Endothelial cell of umbilical vein (primary cell): ENCODE measurements at regions not wholly inside any gene's neighbourhood (a gene's known extent, or its start where the extent isn't known, plus 50 kb on each side); places are given as distances from the start of the nearest gene placed in this dataset.

Experiments
- BruUV-seq: library from RNA; stranded (reverse); fragments of 400-500 nt; replicated peaks from 2 replicates; lab custom pipeline; 2021; lab: Mats Ljungman, UMichigan
- CTCF ChIA-PET: fragments of 300-600, 350-600 bp; sonication (Branson Sonifier 250); formaldehyde crosslinking; loops from one replicate; lab custom pipeline; 2021; ENCODE audit warnings: antibody characterized with exemption, inconsistent platforms; lab: Charles Lee
- POLR2A ChIA-PET: fragments of 300-600, 350-600 bp; sonication (Branson Sonifier 250); formaldehyde crosslinking; loops from one replicate; lab custom pipeline; 2021; ENCODE audit warnings: antibody characterized with exemption, inconsistent platforms; lab: Charles Lee
- DNase-seq: peaks from one replicate; pipeline ENCODE4 v3.0.0-alpha.2; 2011; ENCODE audit warnings: low read depth, low spot score
- FAIRE-seq: peaks from 2 replicates; lab custom pipeline; 2011; peaks lifted over from hg19 to GRCh38; lab: Jason Lieb, UNC
- H2AFZ ChIP-seq: 2 replicates; pipeline ENCODE4 v1.6.0; 2012; ENCODE audit warnings: low read depth, low read length, control low read depth, inconsistent platforms
- H3K27ac ChIP-seq: 2 replicates; pipeline ENCODE4 v1.5.1; 2011; ENCODE audit warnings: low read depth, mild to moderate bottlenecking, control low read depth, low read length, moderate library complexity; ENCODE audit not compliant: insufficient read depth
- H3K27me3 ChIP-seq, 2 experiments: 2 replicates each; pipeline versions ENCODE4 v1.6.0 to v1.6.1; 2011; ENCODE audit warnings: low read length in 2 of 2, mixed read lengths in 1 of 2; ENCODE audit not compliant: control insufficient read depth in 2 of 2, insufficient read depth in 2 of 2
- H3K36me3 ChIP-seq, 2 experiments: 2 replicates in 1 of 2; 3 replicates in 1 of 2; pipeline ENCODE4 v1.5.1; 2011; ENCODE audit warnings: low read length in 2 of 2, mild to moderate bottlenecking in 1 of 2, moderate library complexity in 1 of 2; ENCODE audit not compliant: control insufficient read depth in 2 of 2, insufficient read depth in 2 of 2; ENCODE audit errors: extremely low read depth in 1 of 2
- H3K4me1 ChIP-seq: 3 replicates; pipeline ENCODE4 v1.5.1; 2011; ENCODE audit warnings: mild to moderate bottlenecking, low read length; ENCODE audit not compliant: control insufficient read depth, insufficient read depth; ENCODE audit errors: extremely low read depth
- H3K4me2 ChIP-seq: 2 replicates; pipeline ENCODE4 v1.6.1; 2011; ENCODE audit warnings: low read length, control low read depth, mixed read lengths; ENCODE audit not compliant: insufficient read depth
- H3K4me3 ChIP-seq, 3 experiments: fragments of 200-600 bp in 1 of 3; sonication (generic), shearing (Covaris generic) in 1 of 3; replicated peaks in 1 of 3; 2 replicates each; pipeline ENCODE4 v1.5.1; 2011 to 2016; ENCODE audit warnings: control low read depth in 3 of 3, low read length in 3 of 3, mild to moderate bottlenecking in 2 of 3, inconsistent platforms in 1 of 3, low read depth in 1 of 3, moderate library complexity in 1 of 3; ENCODE audit not compliant: insufficient read depth in 1 of 3
- H3K79me2 ChIP-seq: 2 replicates; pipeline ENCODE4 v1.6.0; 2012; ENCODE audit warnings: low read length, inconsistent platforms; ENCODE audit not compliant: control insufficient read depth, insufficient read depth
- H3K9ac ChIP-seq: replicated peaks from 2 replicates; pipeline ENCODE3; 2011; ENCODE audit warnings: low read length, control low read depth; ENCODE audit not compliant: insufficient read depth; ENCODE audit errors: extremely low read depth
- H3K9me1 ChIP-seq: replicated peaks from 3 replicates; pipeline ENCODE4 v1.6.0; 2011; ENCODE audit warnings: mild to moderate bottlenecking, low read length; ENCODE audit not compliant: control insufficient read depth, insufficient read depth; ENCODE audit errors: extremely low read depth
- H3K9me3 ChIP-seq: replicated peaks from 2 replicates; pipeline ENCODE4 v1.5.1; 2012; ENCODE audit warnings: low read length, inconsistent platforms; ENCODE audit not compliant: control insufficient read depth, insufficient read depth
- H4K20me1 ChIP-seq: replicated peaks from 2 replicates; pipeline ENCODE3; 2011; ENCODE audit warnings: mild to moderate bottlenecking, low read length; ENCODE audit not compliant: control insufficient read depth, insufficient read depth; ENCODE audit errors: extremely low read depth
- CTCF ChIP-seq, 2 donors: IDR thresholded peaks; 1 replicate in 1 of 2; 2 replicates in 1 of 2; pipeline ENCODE4 v1.5.1; 2011; ENCODE audit warnings: low read length in 2 of 2, mild to moderate bottlenecking in 2 of 2, moderate library complexity in 2 of 2, control low read depth in 1 of 2, inconsistent platforms in 1 of 2, low read depth in 1 of 2; ENCODE audit not compliant: insufficient read depth in 1 of 2; ENCODE audit errors: extremely low read depth in 1 of 2
- EZH2 ChIP-seq: IDR thresholded peaks from 2 replicates; pipeline ENCODE4 v1.6.1; 2012; ENCODE audit warnings: borderline replicate concordance, low read depth, mild to moderate bottlenecking, moderate library complexity, low read length, inconsistent platforms; ENCODE audit not compliant: severe bottlenecking
- FOS ChIP-seq: IDR thresholded peaks from 2 replicates; pipeline ENCODE4 v1.6.1; 2011; ENCODE audit warnings: mild to moderate bottlenecking, low read length, moderate library complexity, borderline replicate concordance; ENCODE audit not compliant: insufficient read depth
- GATA2 ChIP-seq: IDR thresholded peaks from 2 replicates; pipeline ENCODE4 v1.7.0; 2011; ENCODE audit warnings: low read depth, mild to moderate bottlenecking, moderate library complexity, mixed read lengths, low read length; ENCODE audit not compliant: insufficient read length, insufficient read depth
- JUN ChIP-seq: IDR thresholded peaks from 2 replicates; pipeline ENCODE4 v1.6.1; 2011; ENCODE audit warnings: borderline replicate concordance, low read depth; ENCODE audit not compliant: insufficient read length, insufficient read depth
- MAX ChIP-seq: IDR thresholded peaks from 2 replicates; pipeline ENCODE4 v1.6.1; 2011; ENCODE audit not compliant: insufficient read depth, insufficient read length
- MYC ChIP-seq: IDR thresholded peaks from one replicate; pipeline ENCODE4 v1.6.1; 2011; ENCODE audit warnings: mild to moderate bottlenecking, low read depth, low read length
- POLR2A ChIP-seq: IDR thresholded peaks from 2 replicates; pipeline ENCODE4 v1.6.1; 2012; ENCODE audit warnings: low read depth, mild to moderate bottlenecking, control low read depth, low read length
- POLR2AphosphoS5 ChIP-seq: IDR thresholded peaks from 2 replicates; pipeline ENCODE4 v1.6.1; 2012; ENCODE audit warnings: low read depth, mild to moderate bottlenecking, control low read depth, low read length, moderate library complexity; ENCODE audit not compliant: insufficient read depth
- dilution Hi-C: fragments of 300-500 bp; cut with MboI; formaldehyde crosslinking; loops from one replicate; pipeline ENCODE4 v1.15.0; 2019; ENCODE audit warnings: low sequenced_read_pairs; ENCODE audit not compliant: extremely low pct_ligation_motif_present
- intact Hi-C: fragments of 100-400 bp; cut with micrococcal nuclease; formaldehyde crosslinking; loops from one replicate; pipeline ENCODE4 v1.10.0; 2022

GRCh38 chr4:53929311-53929710, 135.1 kb downstream of the CHIC2 start:
- intact Hi-C loops = no loop called here
- ChIA-PET CTCF (interaction anchor here (0.7 to 6.8 kb wide), 49 partner anchors 9 to 732 kb away, joined by 3 to 162 read pairs (median 6); partner anchors contain the start of gene GSX2), POLR2A (no interaction called here)
- DNase-seq (no peak), FAIRE-seq (peak; percentile 4)
- no peaks in the 10 kb centered on the region for H3K36me3 ChIP-seq
- H3K4me2 ChIP-seq = no peak overlapping the region
- TF ChIP-seq MYC (no peak), FOS (no peak), GATA2 (no peak), EZH2 (no peak), POLR2AphosphoS5 (no peak)
- dilution Hi-C loops = loop anchor here (25.0 kb wide), 1 partner anchor 283 kb away; no protein-coding TSS in a partner anchor
- BruUV-seq = no TSS peak
- H3K4me3 ChIP-seq = no peak overlapping the region
- no peak overlapping the region for H3K27ac ChIP-seq
- no peaks in the 10 kb centered on the region for H3K9me1 ChIP-seq
- no peaks in the 10 kb centered on the region for H3K79me2 ChIP-seq
- no peaks in the 10 kb centered on the region for H4K20me1 ChIP-seq
- H3K9ac ChIP-seq = no peak overlapping the region
- no peaks in the 10 kb centered on the region for H3K9me3 ChIP-seq
- H3K27me3 ChIP-seq = peaks cover 0 to 3% of the 10 kb centered on the region in 2 experiments
- H2AFZ ChIP-seq = no peak overlapping the region
- peaks cover 4% of the 10 kb centered on the region for H3K4me1 ChIP-seq

- H3K27me3 ChIP-seq = peaks cover 0 to 3% of the 10 kb centered on the region in 2 experiments
Observed at GRCh38 chr4:53928825-53929224, 135.6 kb downstream of the CHIC2 start.

More at GRCh38 chr4:53928825-53929224, 135.6 kb downstream of the CHIC2 start:
- H3K9me3 ChIP-seq = no peaks in the 10 kb centered on the region
- no peaks in the 10 kb centered on the region for H3K79me2 ChIP-seq
- no peak overlapping the region for H3K4me3 ChIP-seq
- TF ChIP-seq POLR2A (no peak), JUN (no peak), EZH2 (no peak), POLR2AphosphoS5 (no peak), GATA2 (no peak), MAX (no peak), FOS (no peak), CTCF (IDR thresholded peaks at IDR 0.05; ENCODE audit: extremely low read depth in 1 of 2, insufficient read depth in 1 of 2, low read depth in 1 of 2, low read length in 2 of 2) (no peak)
- no peak overlapping the region for H3K4me2 ChIP-seq
- CTCF ChIA-PET = interaction anchor here (1.2 to 6.8 kb wide), 10 partner anchors 14 to 304 kb away, joined by 3 to 162 read pairs (median 16); no protein-coding TSS in a partner anchor
- FAIRE-seq (no peak), DNase-seq (no peak)
- no peak overlapping the region for H3K27ac ChIP-seq
- POLR2A ChIA-PET = no interaction called here
- H4K20me1 ChIP-seq = no peaks in the 10 kb centered on the region
- H3K9ac ChIP-seq = no peak overlapping the region
- intact Hi-C loops = no loop called here
- no TSS peak for BruUV-seq
- no peak overlapping the region for H2AFZ ChIP-seq
- no peaks in the 10 kb centered on the region for H3K9me1 ChIP-seq
- dilution Hi-C loops = loop anchor here (25.0 kb wide), 1 partner anchor 283 kb away; no protein-coding TSS in a partner anchor
- no peaks in the 10 kb centered on the region for H3K36me3 ChIP-seq
- H3K4me1 ChIP-seq = peaks cover 4% of the 10 kb centered on the region
